GM18858 (cell line): ENCODE measurements at regions not wholly inside any gene's neighbourhood (a gene's known extent, or its start where the extent isn't known, plus 50 kb on each side); places are given as distances from the start of the nearest gene placed in this dataset.

Source experiments
- ATAC-seq: cut with Tn5 transposase; IDR thresholded peaks from one replicate; pipeline ENCODE4 v1.9.1; 2021; ENCODE audit not compliant: unreplicated experiment

GRCh38 chr21:41074396-41075184, 93.4 kb upstream of the BACE2 start:
- no peak for ATAC-seq

- ATAC-seq: no peak
Measured at GRCh38 chr21:41075656-41076055, 92.3 kb upstream of the BACE2 start.

GRCh38 chr21:41076064-41076463, 91.9 kb upstream of the BACE2 start:
- no peak for ATAC-seq

GRCh38 chr21:41079159-41079558, 88.8 kb upstream of the BACE2 start:
- ATAC-seq: no peak

GRCh38 chr21:41080485-41081121, 87.4 kb upstream of the BACE2 start:
- no peak for ATAC-seq

- ATAC-seq: no peak
Measured at GRCh38 chr21:41086569-41086968, 81.4 kb upstream of the BACE2 start.

- no peak for ATAC-seq
Measured at GRCh38 chr21:41090981-41091380, 77.0 kb upstream of the BACE2 start.

GRCh38 chr21:41091616-41092015, 76.3 kb upstream of the BACE2 start:
- ATAC-seq: no peak

- ATAC-seq: no peak
Measured at GRCh38 chr21:41092312-41092711, 75.6 kb upstream of the BACE2 start.

- no peak for ATAC-seq
Measured at GRCh38 chr21:41095983-41096382, 72.0 kb upstream of the BACE2 start.

GRCh38 chr21:41098076-41098475, 69.9 kb upstream of the BACE2 start:
- ATAC-seq: no peak

- ATAC-seq: no peak
Measured at GRCh38 chr21:41098481-41099042, 69.4 kb upstream of the BACE2 start.

- ATAC-seq: no peak
Measured at GRCh38 chr21:41100826-41101550, 67.0 kb upstream of the BACE2 start.

GRCh38 chr21:41102281-41102680, 65.7 kb upstream of the BACE2 start:
- no peak for ATAC-seq

- ATAC-seq: no peak
Measured at GRCh38 chr21:41107602-41108001, 60.4 kb upstream of the BACE2 start.

- no peak for ATAC-seq
Measured at GRCh38 chr21:41108668-41109585, 59.0 kb upstream of the BACE2 start.

- no peak for ATAC-seq
Measured at GRCh38 chr21:41110161-41110560, 57.8 kb upstream of the BACE2 start.

GRCh38 chr21:41110664-41111063, 57.3 kb upstream of the BACE2 start:
- ATAC-seq: no peak

GRCh38 chr21:41111681-41112080, 56.3 kb upstream of the BACE2 start:
- ATAC-seq: no peak
